ENCODE measurements at regions not wholly inside any gene's neighbourhood (a gene's known extent, or its start where the extent isn't known, plus 50 kb on each side); places are given as distances from the start of the nearest gene placed in this dataset.

DNA sequence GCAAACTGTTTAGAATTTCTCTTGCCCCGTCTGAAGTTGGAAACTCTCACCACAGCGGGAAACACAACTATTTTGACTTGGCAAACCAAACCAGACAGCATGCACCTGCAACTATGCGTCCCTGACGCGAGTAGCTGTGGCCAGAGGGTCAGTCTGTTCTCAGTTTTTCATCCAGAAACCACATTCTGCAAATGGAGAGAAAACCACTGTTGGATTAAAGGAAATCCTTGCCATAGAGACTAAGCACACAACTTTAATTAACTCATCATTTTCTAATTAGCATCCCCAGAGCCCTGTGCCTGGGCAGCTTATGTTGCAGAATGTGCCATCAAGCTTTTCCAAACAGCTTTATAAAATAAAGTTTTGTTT, 415.7 kb upstream of the TCF4 start:
- no peaks in the 10 kb centered on the region for H3K27me3 ChIP-seq (ENCODE audit: control insufficient read depth, insufficient read depth, low read length)
- H3K36me3 ChIP-seq (ENCODE audit: control insufficient read depth, insufficient read depth, low read length) = no peaks in the 10 kb centered on the region
- FAIRE-seq (no peak), DNase-seq (ENCODE audit: low read depth) (no peak)
- H3K4me3 ChIP-seq (ENCODE audit: low read depth, low read length) = no peak overlapping the region
- TF ChIP-seq, protein P1, sequence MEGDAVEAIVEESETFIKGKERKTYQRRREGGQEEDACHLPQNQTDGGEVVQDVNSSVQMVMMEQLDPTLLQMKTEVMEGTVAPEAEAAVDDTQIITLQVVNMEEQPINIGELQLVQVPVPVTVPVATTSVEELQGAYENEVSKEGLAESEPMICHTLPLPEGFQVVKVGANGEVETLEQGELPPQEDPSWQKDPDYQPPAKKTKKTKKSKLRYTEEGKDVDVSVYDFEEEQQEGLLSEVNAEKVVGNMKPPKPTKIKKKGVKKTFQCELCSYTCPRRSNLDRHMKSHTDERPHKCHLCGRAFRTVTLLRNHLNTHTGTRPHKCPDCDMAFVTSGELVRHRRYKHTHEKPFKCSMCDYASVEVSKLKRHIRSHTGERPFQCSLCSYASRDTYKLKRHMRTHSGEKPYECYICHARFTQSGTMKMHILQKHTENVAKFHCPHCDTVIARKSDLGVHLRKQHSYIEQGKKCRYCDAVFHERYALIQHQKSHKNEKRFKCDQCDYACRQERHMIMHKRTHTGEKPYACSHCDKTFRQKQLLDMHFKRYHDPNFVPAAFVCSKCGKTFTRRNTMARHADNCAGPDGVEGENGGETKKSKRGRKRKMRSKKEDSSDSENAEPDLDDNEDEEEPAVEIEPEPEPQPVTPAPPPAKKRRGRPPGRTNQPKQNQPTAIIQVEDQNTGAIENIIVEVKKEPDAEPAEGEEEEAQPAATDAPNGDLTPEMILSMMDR (IDR thresholded peaks at IDR 0.05; ENCODE audit: insufficient read depth, low read length, severe bottlenecking) = no peak

DNA sequence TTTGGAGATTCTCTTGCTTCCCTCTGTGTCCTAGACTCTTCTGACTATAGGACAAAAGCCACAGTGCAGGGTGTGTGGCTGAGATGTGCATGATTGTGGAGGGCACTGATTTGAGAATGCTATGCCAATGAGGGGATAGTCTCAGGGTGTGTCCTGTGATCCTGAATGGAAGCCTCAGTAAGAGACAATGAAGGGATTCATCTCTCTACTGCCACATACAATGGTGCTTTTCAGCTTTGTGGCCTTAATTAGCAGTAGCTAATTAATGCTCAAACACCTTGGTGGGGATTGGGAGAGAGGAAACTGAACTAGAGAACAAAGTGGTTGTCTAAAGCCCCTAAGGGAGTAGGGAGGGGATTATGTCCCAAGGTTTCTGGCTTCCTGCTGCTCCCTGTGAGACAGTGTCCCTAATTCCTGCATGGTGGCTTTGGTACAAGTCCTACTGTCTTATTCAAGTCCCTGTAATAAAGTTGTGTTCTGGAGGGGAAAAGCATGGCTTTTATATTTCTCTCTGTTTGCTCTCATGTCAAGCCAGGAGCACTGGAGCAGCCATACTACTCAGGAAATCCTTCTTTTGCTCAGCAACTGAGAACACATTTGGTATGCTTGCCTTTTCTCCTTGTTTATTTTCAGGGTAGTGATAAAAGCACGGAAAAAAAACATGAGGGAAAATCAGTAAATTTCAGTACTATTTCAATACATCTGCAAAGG, 415.2 kb upstream of the TCF4 start:
- FAIRE-seq (no peak), DNase-seq (ENCODE audit: low read depth) (no peak)
- H3K36me3 ChIP-seq (ENCODE audit: control insufficient read depth, insufficient read depth, low read length) = no peaks in the 10 kb centered on the region
- no peak overlapping the region for H3K4me3 ChIP-seq (ENCODE audit: low read depth, low read length)
- no peaks in the 10 kb centered on the region for H3K27me3 ChIP-seq (ENCODE audit: control insufficient read depth, insufficient read depth, low read length)
- TF ChIP-seq, protein P1 (IDR thresholded peaks at IDR 0.05; ENCODE audit: insufficient read depth, low read length, severe bottlenecking) = no peak

DNA sequence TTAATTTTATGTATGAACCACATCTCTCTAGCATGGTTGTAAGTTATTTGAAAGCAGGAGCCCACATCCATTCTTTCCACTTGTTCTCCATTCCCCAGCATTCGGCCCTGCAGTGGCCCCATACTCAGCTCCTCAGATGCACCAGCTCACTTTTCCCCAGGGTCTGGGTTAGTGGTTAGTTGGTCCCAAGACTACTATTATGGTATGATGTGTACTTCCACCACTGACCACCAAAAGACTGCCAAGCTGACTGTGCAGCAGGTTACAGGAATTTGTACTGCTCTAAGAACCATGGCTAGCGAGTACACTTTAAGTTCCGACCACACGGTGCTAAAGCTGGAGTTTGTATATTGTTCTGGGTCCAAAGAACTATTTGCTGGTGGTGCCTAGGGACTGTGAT, 413.6 kb upstream of the TCF4 start:
- TF ChIP-seq, protein P1 (IDR thresholded peaks at IDR 0.05; ENCODE audit: insufficient read depth, low read length, severe bottlenecking) = no peak
- Histone ChIP-seq H3K36me3 (ENCODE audit: control insufficient read depth, insufficient read depth, low read length) (no peaks in the 10 kb centered on the region), H3K4me3 (ENCODE audit: low read depth, low read length) (no peak overlapping the region), H3K27me3 (ENCODE audit: control insufficient read depth, insufficient read depth, low read length) (no peaks in the 10 kb centered on the region)
- FAIRE-seq (no peak), DNase-seq (ENCODE audit: low read depth) (no peak)

DNA sequence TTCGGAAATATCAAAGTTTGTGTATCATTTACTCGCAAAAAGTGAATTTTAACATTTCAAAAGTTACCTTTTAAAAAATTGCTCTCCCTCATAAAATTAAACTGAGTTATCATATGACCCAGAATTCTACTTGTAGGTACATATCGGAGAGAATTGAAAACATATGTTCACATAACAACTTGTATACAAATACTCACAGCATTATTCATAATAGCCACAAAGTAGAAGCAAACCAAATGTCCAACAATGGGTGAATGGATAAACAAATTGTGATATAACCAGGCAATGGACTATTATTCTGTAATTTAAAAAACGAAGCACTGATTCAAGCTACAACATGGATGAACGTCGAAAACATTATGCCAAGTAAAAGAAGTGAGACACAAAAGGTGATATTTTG, 412.0 kb upstream of the TCF4 start:
- DNase-seq (ENCODE audit: low read depth) (no peak), FAIRE-seq (no peak)
- no peaks in the 10 kb centered on the region for H3K36me3 ChIP-seq (ENCODE audit: control insufficient read depth, insufficient read depth, low read length)
- TF ChIP-seq, protein P1 (IDR thresholded peaks at IDR 0.05; ENCODE audit: insufficient read depth, low read length, severe bottlenecking) = no peak
- H3K4me3 ChIP-seq (ENCODE audit: low read depth, low read length) = no peak overlapping the region
- H3K27me3 ChIP-seq (ENCODE audit: control insufficient read depth, insufficient read depth, low read length) = no peaks in the 10 kb centered on the region

DNA sequence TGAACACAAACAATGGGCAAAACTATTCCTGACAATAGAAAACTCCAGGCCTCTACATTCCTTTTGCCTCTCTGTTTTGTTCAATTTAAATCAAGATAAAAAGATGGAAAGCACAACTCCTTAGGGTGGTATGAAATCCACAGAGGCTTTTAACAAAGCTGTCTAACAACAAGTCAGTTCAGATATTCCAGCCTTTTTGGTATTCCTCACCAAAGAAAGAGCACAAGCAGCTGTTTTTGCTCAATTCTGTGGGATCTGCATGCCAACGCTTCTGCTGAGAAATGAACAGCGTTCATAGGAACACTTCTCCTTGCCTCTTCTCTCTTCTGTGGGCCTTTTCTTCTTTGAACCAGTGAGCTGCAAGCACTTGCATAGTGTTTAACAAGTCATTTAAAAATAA, 411.6 kb upstream of the TCF4 start:
- no peak for DNase-seq (ENCODE audit: low read depth)
- TF ChIP-seq, protein P1 (IDR thresholded peaks at IDR 0.05; ENCODE audit: insufficient read depth, low read length, severe bottlenecking) = no peak
- no peak overlapping the region for H3K4me3 ChIP-seq (ENCODE audit: low read depth, low read length)
- no peak for FAIRE-seq
- H3K36me3 ChIP-seq (ENCODE audit: control insufficient read depth, insufficient read depth, low read length) = no peaks in the 10 kb centered on the region
- no peaks in the 10 kb centered on the region for H3K27me3 ChIP-seq (ENCODE audit: control insufficient read depth, insufficient read depth, low read length)

DNA sequence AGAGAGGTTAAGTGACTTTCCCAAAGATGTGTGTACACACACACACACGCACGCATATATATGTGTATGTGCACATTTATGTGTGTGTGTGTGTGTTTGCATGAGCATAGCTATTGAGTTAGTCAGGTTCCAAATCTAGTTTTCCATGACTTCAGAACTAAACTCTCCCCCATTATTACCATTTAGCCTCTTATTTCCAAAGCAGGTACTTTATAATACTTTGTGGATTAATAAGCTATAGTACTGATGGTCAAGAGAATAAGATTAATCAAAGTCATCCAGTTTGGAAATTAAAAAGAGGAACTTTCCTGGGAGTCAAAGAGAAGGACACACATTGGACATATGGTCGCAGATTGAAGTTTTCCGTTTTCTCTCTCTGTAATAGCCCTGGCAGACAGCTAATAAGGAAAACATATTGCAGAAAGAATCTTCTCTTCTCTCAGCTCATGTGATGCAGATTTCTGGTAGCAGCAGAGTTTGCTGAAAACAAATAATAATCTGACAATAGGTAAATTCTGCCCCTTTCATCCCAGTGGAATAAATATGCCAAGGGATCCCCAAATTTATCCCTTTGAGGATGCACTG, 410.9 kb upstream of the TCF4 start:
- TF ChIP-seq, protein P1 (IDR thresholded peaks at IDR 0.05; ENCODE audit: insufficient read depth, low read length, severe bottlenecking) = no peak
- Histone ChIP-seq H3K27me3 (ENCODE audit: control insufficient read depth, insufficient read depth, low read length) (no peaks in the 10 kb centered on the region), H3K4me3 (ENCODE audit: low read depth, low read length) (no peak overlapping the region), H3K36me3 (ENCODE audit: control insufficient read depth, insufficient read depth, low read length) (no peaks in the 10 kb centered on the region)
- DNase-seq (ENCODE audit: low read depth) (no peak), FAIRE-seq (no peak)

Data from bronchial epithelial cell (primary cell).